GM18870 (cell line): ENCODE measurements at regions not wholly inside any gene's neighbourhood (a gene's known extent, or its start where the extent isn't known, plus 50 kb on each side); places are given as distances from the start of the nearest gene placed in this dataset.

Source experiments
- ATAC-seq: cut with Tn5 transposase; IDR thresholded peaks from one replicate; pipeline ENCODE4 v1.9.1; 2021; ENCODE audit warnings: moderate library complexity; ENCODE audit not compliant: unreplicated experiment

DNA sequence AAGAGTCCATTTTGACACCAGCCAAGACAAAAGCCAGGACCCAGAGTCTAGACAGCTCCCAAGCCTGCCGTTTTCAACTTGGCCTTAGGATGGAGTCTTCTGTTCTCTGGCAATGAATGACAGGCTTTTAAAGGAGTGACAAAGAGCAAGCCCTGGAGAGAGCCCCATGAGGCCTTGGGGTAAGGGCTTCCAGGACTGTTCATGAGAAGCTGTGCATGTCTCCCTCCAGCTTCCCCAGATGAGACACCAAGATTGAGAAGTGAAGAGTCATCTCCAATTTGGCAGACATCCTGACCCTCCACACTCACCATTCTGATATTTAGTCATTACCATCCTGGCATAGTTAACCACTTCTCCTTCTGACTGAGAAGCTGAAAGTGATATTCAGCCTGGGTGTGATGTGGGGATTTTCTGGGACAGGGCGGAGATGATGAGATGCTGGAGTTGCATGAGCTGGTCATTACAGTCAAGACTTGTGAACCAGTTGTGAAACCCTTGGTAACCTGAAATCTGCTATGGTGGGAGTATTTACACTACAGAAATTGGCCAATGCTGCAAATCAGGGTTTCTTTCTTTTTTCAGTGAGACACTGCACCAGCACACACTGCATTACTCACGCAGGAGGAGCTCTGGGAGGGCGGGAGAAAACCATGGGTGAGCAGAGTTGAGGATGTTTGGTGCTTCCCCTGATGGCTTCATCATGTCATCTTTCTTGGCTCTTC, 77.8 kb downstream of the VCPKMT start:
- ATAC-seq, result peak; percentile 87

- no peak for ATAC-seq
Observed at GRCh38 chr14:50039120-50039517, 77.3 kb downstream of the VCPKMT start.

DNA sequence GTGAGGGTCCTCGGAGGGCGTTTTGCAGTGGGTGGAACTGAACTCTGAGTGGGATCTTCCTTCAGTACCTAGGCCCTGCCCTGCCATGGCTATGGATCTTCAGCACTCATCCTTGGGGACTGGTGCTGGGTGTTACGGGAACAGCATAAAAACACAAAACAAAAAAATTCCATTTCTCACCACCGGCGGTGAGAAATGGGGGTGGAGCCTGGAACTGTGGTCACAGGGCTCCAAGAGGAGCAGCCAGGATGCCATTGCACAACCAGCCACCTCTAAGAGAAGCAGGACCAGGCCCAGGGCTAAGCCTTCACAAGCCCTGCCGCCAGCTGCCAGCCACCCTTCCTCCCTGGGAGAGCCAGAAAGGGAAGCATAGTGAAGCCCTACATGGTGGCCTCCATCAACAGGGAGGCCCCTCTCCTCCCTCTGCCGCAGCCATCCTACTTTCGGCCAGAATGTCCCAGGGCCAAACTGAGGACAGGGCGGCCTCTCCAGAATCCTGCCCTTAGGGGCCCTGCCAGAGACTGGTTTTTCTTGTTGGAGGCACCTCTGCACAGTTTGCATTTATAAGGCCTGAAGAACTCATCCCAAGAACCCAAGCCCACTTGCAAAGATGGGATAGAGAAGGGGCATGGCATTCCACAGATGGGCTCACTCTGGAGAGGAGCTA, 76.5 kb downstream of the VCPKMT start:
- ATAC-seq, result no peak

GRCh38 chr14:50040401-50040775, 76.0 kb downstream of the VCPKMT start:
- peak; percentile 18 for ATAC-seq

DNA sequence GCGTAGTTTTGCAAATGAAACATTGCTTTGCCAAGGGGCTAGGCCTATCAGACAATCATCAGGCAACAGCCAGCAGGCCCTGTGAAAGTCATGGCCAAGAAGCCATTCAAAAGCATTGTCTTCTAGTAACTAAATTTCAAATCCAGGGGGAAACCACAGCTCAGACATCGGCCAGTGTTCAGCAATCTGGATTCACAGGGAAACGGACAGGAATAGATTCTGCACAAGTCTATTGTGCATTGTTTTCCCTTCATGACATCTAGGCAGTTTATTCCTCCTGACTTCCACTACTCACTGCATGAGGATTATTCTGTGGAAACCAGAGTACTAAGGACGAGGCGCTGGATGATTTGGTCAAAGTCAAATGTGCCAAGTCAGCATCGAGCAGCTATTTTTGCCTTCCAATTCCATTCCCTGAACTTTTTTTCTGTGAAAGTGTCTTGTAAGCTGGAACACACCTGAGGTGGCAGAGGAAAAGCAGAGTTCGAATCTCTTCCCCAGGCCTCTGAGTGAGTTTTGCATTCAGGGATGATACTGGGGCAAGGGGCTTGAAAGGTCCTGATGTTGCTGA, 75.4 kb downstream of the VCPKMT start:
- ATAC-seq, result no peak

- ATAC-seq, result no peak
Observed at GRCh38 chr14:50041980-50042379, 74.4 kb downstream of the VCPKMT start.

- no peak for ATAC-seq
Observed at GRCh38 chr14:50044042-50044651, 72.2 kb downstream of the VCPKMT start.

DNA sequence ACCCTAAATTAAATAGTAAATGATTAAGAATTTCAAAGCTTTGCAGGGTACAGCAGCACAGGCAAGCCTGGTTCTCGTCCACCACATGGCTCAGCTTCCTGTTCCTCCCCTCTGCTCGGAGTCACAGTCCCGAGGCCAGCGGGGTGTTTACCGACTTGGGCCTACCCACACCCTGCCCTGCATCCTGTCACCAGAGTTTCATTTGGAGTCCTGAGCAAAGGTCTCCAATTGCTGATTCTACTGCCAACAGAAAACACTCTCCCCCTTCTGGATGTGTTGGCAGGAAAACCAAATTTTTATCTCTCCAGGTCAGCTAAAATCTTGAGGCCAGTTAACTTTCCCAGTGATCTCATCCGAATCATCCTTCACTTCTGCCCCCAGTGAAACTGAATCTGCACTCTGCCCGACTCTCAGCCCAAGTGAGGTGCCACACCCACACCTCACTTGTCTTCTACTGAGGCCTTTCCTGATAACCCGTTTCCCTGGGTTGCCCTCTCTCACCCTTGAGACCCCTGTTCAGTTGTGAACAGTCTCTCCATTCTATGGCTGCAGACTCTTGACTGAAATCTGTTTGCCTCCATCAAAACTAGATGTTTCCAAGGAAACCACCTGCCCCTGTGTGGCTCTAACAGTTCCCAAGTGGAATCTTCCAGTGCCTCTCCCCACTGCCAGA, 71.2 kb downstream of the VCPKMT start:
- peak; percentile 48 for ATAC-seq

- ATAC-seq, result no peak
Observed at GRCh38 chr14:50045837-50046236, 70.5 kb downstream of the VCPKMT start.

DNA sequence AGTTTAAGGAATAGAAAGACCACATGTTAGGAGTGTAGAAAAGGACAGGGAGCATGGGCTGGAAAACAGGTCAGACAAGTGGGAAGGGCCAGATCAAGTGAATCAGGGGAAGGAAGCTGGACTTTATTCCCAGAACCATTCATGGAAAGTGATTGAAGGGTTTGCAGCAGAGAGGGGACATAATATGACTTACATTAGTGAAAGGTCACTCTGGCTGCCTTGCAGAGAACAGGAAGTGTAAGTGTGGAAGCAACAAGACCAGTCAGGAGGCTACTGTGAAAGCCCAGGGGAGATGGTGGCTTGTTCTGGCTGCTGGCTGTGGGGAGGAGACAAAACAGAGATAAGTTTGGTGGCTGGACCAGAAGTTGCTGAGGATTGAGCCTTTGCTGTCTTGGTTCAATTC, 69.1 kb downstream of the VCPKMT start:
- peak; percentile 60 for ATAC-seq

DNA sequence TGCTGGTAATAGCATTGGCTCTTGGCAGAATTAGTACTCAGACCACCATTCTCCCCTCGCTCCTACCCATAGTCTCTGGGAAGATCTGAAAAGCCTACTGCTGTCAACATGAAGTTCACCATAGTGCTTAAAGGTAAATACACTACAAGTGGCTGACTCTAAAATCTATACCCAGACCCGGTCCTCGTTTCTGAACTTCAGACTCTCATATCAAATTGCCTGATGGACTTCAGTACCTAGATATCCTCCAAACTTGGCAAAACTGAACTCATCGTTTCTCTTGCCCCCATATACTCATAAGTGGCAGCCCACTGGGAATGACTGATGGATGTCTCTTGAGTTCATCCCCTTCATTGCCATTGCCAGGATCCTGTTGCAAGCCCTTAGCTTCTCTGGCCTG, 67.3 kb downstream of the VCPKMT start:
- no peak for ATAC-seq

DNA sequence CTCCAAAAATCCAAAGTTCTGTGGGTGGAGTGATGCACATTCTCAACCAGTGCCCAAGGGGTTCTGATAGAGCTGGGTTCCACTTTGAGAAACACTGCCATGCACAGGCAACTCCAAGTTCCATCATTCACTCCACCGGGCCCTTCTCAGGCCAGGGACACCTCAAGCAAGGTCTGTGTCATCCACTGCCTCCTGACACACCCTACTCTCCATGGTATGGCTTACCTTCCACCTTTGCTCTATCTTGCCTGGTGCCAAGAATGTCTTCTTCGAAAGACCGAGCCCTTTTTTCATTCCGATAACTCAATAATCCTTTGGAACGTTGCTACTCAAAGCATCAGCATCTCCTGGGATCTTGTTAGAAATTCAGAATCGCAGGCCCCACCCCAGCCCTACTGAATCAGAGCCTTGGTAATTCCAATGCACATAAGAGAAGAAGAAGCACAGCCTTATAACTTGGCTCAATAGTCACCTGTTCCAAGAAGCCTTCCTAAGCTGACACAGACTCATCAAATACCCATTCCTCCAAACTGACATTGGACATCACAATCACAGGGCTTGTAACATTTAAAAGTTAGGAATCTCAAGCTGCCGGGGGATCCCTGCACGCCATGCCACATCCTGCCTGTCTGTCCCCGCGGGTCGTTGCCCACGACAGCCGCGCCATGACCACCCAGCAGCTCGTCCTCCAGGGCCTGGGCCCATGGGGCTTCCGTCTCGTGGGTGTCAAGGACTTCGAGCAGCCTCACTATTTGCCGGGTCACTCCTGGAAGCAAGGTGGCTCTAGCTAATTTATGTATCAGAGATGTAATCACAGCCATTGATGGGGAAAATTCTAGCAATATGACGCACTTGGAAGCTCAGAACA, 66.4 kb downstream of the VCPKMT start:
- no peak for ATAC-seq

- no peak for ATAC-seq
Observed at GRCh38 chr14:50051106-50051505, 65.3 kb downstream of the VCPKMT start.

DNA sequence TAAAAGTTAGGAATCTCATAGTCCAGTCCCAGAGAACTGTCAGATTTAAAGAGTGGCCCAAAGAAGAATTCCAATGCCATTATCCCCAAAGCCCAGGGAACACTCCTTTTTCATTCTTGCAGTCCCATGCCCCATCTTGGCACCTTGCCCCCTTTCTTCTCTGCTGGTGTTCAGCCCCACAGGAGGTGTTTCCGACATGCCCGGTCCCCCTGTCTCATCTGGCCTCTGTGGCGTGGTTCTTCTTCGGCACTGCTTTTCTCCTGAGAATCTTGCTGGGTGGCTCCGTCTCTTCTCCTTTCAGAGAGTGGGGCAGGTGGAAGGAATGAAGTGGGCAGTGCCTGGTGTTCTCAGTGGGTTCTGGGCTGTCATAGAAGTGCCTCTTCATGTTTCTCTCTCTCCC, 64.7 kb downstream of the VCPKMT start:
- no peak for ATAC-seq

DNA sequence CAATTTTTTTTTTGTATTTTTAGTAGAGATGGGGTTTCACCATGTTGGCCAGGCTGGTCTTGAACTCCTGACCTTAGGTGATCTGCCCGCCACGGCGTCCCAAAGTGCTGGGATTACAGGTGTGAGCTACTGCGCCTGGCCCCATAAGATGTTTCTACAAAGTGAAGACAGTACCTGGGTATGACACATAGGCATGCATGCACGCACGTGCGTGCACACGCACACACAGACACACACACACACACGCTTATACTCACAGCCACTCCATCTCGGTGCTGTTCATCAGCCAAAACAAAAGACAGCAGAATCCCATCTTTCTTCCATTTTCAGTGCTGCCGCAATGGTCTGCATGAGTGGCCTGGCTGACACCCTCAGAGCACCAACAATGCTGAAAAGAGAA, 63.9 kb downstream of the VCPKMT start:
- ATAC-seq, result no peak

- ATAC-seq, result no peak
Observed at GRCh38 chr14:50053935-50054334, 62.4 kb downstream of the VCPKMT start.

DNA sequence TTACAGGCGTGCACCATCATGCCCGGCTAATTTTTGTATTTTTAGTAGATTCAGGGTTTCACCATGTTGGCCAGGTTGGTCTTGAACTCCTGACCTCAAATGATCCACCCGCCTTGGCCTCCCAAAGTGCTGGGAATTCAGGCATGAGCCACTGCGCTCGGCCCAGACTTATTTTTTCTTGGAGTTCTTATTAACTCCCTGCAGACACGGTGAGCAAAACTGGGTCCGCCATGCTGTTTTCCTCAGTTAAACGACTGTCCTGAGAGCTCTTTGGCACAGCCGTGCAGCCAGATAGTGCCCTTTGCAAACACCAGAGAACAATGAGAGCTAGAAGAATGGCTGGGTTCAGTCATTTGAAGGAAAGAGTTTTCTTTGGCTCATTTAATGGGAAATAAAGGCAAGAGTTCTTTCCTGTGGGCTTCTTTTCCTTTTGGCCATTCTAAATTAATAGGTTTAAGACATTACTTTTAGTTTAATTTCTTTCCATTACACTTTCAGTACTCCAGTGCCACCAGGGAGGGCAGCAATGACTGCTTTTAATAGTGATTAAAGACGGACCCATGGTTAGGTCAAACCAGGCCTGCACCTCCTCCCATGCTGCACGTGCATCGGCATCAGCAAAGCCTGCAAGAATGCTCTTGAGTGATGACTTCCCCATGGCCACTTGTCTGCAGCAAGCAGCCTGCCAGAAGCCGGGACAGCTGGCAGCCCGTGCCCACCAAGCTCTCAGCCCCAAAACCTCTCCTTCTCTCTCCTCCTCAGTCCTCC, 60.7 kb downstream of the VCPKMT start:
- no peak for ATAC-seq

DNA sequence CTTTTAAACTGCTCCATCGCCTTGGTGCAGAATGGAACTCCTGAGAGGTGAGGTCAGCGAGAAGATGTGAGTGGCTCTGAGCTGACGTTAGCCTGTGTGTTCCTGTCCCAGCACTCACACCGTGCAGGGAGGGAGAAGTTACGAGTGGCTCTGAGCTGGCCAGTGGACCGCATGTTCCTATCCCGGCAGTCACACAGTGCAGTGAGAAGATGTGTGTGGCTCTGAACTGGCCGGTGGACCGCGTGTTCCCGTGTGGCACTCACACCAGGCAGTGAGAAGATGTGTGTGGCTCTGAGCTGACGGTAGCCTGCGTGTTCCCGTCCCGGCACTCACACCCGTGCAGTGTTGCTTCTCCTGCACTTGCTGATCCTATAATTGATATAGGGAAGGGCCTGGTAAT, 59.9 kb downstream of the VCPKMT start:
- ATAC-seq, result no peak

DNA sequence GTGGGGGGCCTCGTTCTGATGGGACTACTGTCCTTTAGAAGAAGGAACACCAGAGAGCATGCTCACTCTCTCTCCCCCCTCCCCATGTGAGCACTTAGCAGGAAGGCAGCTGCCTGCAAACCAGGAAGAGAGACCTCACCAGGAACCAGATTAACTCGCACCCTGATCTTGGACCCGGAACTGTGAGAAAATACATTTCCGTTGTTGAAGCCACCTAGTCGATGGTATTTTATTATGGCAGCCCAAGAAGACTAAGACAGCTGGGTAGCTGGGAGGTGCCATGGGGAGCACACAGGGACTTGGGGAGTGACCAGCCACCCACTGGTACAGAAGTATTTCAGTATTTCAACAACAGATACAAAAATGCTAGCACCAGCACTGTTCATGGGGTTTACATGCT, 59.0 kb downstream of the VCPKMT start:
- no peak for ATAC-seq

- no peak for ATAC-seq
Observed at GRCh38 chr14:50058113-50058512, 58.3 kb downstream of the VCPKMT start.
